ENCODE measurements at regions not wholly inside any gene's neighbourhood (a gene's known extent, or its start where the extent isn't known, plus 50 kb on each side); places are given as distances from the start of the nearest gene placed in this dataset.

GRCh38 chr14:101025131-101025530 is 121.6 kb upstream of the RTL1 start:
- in situ Hi-C loops (cut with MboI; ENCODE audit: low pct_unique_long_range_greater_than_20kb, low sequenced_read_pairs, unreplicated experiment): no loop called here
- TF ChIP-seq CTCF (IDR thresholded peaks at IDR 0.05; ENCODE audit: extremely low read depth, insufficient read depth, missing control alignments): no peak
- DNase-seq (ENCODE audit: low spot score): no peak

GRCh38 chr14:101025696-101026095 is 122.2 kb upstream of the RTL1 start:
- DNase-seq (ENCODE audit: low spot score): no peak
- in situ Hi-C loops (cut with MboI; ENCODE audit: low pct_unique_long_range_greater_than_20kb, low sequenced_read_pairs, unreplicated experiment): no loop called here
- no peak for TF ChIP-seq CTCF (IDR thresholded peaks at IDR 0.05; ENCODE audit: extremely low read depth, insufficient read depth, missing control alignments)

- DNase-seq (ENCODE audit: low spot score): no peak
- TF ChIP-seq CTCF (IDR thresholded peaks at IDR 0.05; ENCODE audit: extremely low read depth, insufficient read depth, missing control alignments): no peak
- in situ Hi-C loops (cut with MboI; ENCODE audit: low pct_unique_long_range_greater_than_20kb, low sequenced_read_pairs, unreplicated experiment): no loop called here
Observed at GRCh38 chr14:101026341-101026740, 122.8 kb upstream of the RTL1 start.

- DNase-seq (ENCODE audit: low spot score): no peak
- TF ChIP-seq CTCF (IDR thresholded peaks at IDR 0.05; ENCODE audit: extremely low read depth, insufficient read depth, missing control alignments): no peak
- in situ Hi-C loops (cut with MboI; ENCODE audit: low pct_unique_long_range_greater_than_20kb, low sequenced_read_pairs, unreplicated experiment): no loop called here
Observed at GRCh38 chr14:101027291-101027690, 123.8 kb upstream of the RTL1 start.

GRCh38 chr14:101027966-101028365 is 124.4 kb upstream of the RTL1 start:
- in situ Hi-C loops (cut with MboI; ENCODE audit: low pct_unique_long_range_greater_than_20kb, low sequenced_read_pairs, unreplicated experiment): no loop called here
- TF ChIP-seq CTCF (IDR thresholded peaks at IDR 0.05; ENCODE audit: extremely low read depth, insufficient read depth, missing control alignments): no peak
- DNase-seq (ENCODE audit: low spot score): no peak

GRCh38 chr14:101028971-101029667 is 125.6 kb upstream of the RTL1 start:
- no peak for DNase-seq (ENCODE audit: low spot score)
- no peak for TF ChIP-seq CTCF (IDR thresholded peaks at IDR 0.05; ENCODE audit: extremely low read depth, insufficient read depth, missing control alignments)
- in situ Hi-C loops (cut with MboI; ENCODE audit: low pct_unique_long_range_greater_than_20kb, low sequenced_read_pairs, unreplicated experiment): no loop called here
